SK-N-SH treated with all-trans-retinoic acid at 6 μM for 48 hours (cell line): ENCODE measurements at regions not wholly inside any gene's neighbourhood (a gene's known extent, or its start where the extent isn't known, plus 50 kb on each side); places are given as distances from the start of the nearest gene placed in this dataset.
"Not testable (repeated sequence)": the region's sequence is repeated elsewhere in the genome, so short reads cannot be mapped to it uniquely, and the experiment has no call there.

Source experiments
- ATAC-seq: fragments of 200-7000 bp; cut with Tn5 transposase; 3 replicates; pipeline ENCODE4 v1.9.1; 2020; ENCODE audit warnings: mild to moderate bottlenecking, moderate library complexity
- ARNTL ChIP-seq: fragments of 450-650 bp; formaldehyde crosslinking; IDR thresholded peaks from 2 replicates; pipeline ENCODE4 v1.5.0; 2020; ENCODE audit warnings: low read depth, mild to moderate bottlenecking, moderate library complexity, borderline replicate concordance
- BACH2 ChIP-seq: fragments of 250-450 bp; sonication (Bioruptor Pico); IDR thresholded peaks from 2 replicates; pipeline ENCODE4 v1.9.0; 2021; ENCODE audit warnings: mild to moderate bottlenecking, borderline replicate concordance
- CSDC2 ChIP-seq: fragments of 250-450 bp; sonication (Bioruptor Pico); IDR thresholded peaks from 2 replicates; pipeline ENCODE4 v1.5.0; 2020; ENCODE audit warnings: mild to moderate bottlenecking, moderate library complexity
- ESRRG ChIP-seq: fragments of 250-450 bp; sonication (Bioruptor Pico); IDR thresholded peaks from 2 replicates; pipeline ENCODE4 v1.6.1; 2021; ENCODE audit warnings: mild to moderate bottlenecking
- ISL1 ChIP-seq: fragments of 250-450 bp; sonication (Bioruptor Pico); IDR thresholded peaks from 2 replicates; pipeline ENCODE4 v2.1.2; 2022; ENCODE audit warnings: mild to moderate bottlenecking, moderate library complexity
- OSR1 ChIP-seq: fragments of 250-450 bp; sonication (Bioruptor Pico); IDR thresholded peaks from 2 replicates; pipeline ENCODE4 v1.8.0; 2022; ENCODE audit warnings: moderate library complexity, mild to moderate bottlenecking, inconsistent platforms
- PPARA ChIP-seq: fragments of 250-450 bp; sonication (Bioruptor Pico); IDR thresholded peaks from 2 replicates; pipeline ENCODE4 v1.5.0; 2020; ENCODE audit warnings: mild to moderate bottlenecking, borderline replicate concordance
- RARB ChIP-seq: fragments of 250-450 bp; sonication (Bioruptor Pico); IDR thresholded peaks from 2 replicates; pipeline ENCODE4 v1.8.0; 2021; ENCODE audit warnings: mild to moderate bottlenecking, moderate library complexity
- SNAI2 ChIP-seq: fragments of 250-450 bp; sonication (Bioruptor Pico); IDR thresholded peaks from 2 replicates; pipeline ENCODE4 v1.5.0; 2020; ENCODE audit warnings: mild to moderate bottlenecking, moderate library complexity
- TCF4 ChIP-seq: fragments of 250-450 bp; sonication (Bioruptor Pico); IDR thresholded peaks from 2 replicates; pipeline ENCODE4 v1.8.0; 2021; ENCODE audit warnings: mild to moderate bottlenecking, moderate library complexity, borderline replicate concordance
- TOX ChIP-seq: fragments of 250-450 bp; sonication (Bioruptor Pico); IDR thresholded peaks from 2 replicates; pipeline ENCODE4 v1.8.0; 2021; ENCODE audit warnings: mild to moderate bottlenecking, moderate library complexity, borderline replicate concordance
- ZC3H10 ChIP-seq: fragments of 250-450 bp; sonication (Bioruptor Pico); IDR thresholded peaks from 2 replicates; pipeline ENCODE4 v1.5.1; 2021; ENCODE audit warnings: mild to moderate bottlenecking, moderate library complexity
- ZFP3 ChIP-seq: fragments of 250-450 bp; sonication (Bioruptor Pico); IDR thresholded peaks from 2 replicates; pipeline ENCODE4 v1.5.0; 2020; ENCODE audit warnings: mild to moderate bottlenecking, moderate library complexity
- ZFP30 ChIP-seq: fragments of 450-650 bp; formaldehyde crosslinking; IDR thresholded peaks from 2 replicates; pipeline ENCODE4 v1.5.0; 2022; ENCODE audit warnings: mild to moderate bottlenecking, moderate library complexity
- ZNF565 ChIP-seq: fragments of 450-650 bp; formaldehyde crosslinking; conservative IDR thresholded peaks from 2 replicates; pipeline ENCODE4 v1.5.0; 2020; ENCODE audit warnings: low read depth, mild to moderate bottlenecking, moderate library complexity
- ZNF8 ChIP-seq: fragments of 450-650 bp; formaldehyde crosslinking; IDR thresholded peaks from 2 replicates; pipeline ENCODE4 v1.5.0; 2020; ENCODE audit warnings: mild to moderate bottlenecking, moderate library complexity
- TF ChIP-seq, protein P1 (sequence below): fragments of 250-450 bp; sonication (Bioruptor Pico); IDR thresholded peaks from 2 replicates; pipeline ENCODE4 v1.8.0; 2020; ENCODE audit warnings: mild to moderate bottlenecking, moderate library complexity, borderline replicate concordance
- TF ChIP-seq, protein P2 (sequence below): fragments of 250-450 bp; sonication (Bioruptor Pico); IDR thresholded peaks from 2 replicates; pipeline ENCODE4 v1.8.0; 2021; ENCODE audit warnings: low read depth, mild to moderate bottlenecking, moderate library complexity, borderline replicate concordance
- TF ChIP-seq, protein P3 (sequence below): fragments of 250-450 bp; sonication (Bioruptor Pico); IDR thresholded peaks from 2 replicates; pipeline ENCODE4 v1.5.1; 2020; ENCODE audit warnings: low read depth, mild to moderate bottlenecking, moderate library complexity
- TF ChIP-seq, protein P4 (sequence below): fragments of 250-450 bp; sonication (Bioruptor Pico); IDR thresholded peaks from 2 replicates; pipeline ENCODE4 v1.5.1; 2021; ENCODE audit warnings: mild to moderate bottlenecking, moderate library complexity

DNA sequence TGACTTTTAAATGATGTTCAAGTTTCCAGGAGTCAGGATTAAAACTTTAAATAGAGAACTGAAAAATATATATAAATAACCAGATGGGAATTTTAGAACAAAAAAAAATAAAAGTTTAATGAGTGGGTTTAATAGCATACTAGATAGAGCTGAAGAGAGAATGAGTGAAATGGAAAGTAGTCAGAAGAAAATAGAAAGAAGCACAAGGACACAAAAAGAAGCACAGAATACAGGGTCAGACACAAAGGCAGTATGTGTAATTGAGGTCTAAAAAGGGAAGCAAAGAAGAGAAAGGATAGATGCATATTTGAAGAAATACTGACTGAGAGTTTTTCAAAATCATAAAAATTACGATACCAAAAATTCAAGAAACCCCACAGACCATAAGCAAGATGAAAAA, 159.8 kb upstream of the FERMT1 start:
- TF ChIP-seq ZFP30 (CRISPR knock-in tag) = peak; percentile 89
- TF ChIP-seq, protein P1, sequence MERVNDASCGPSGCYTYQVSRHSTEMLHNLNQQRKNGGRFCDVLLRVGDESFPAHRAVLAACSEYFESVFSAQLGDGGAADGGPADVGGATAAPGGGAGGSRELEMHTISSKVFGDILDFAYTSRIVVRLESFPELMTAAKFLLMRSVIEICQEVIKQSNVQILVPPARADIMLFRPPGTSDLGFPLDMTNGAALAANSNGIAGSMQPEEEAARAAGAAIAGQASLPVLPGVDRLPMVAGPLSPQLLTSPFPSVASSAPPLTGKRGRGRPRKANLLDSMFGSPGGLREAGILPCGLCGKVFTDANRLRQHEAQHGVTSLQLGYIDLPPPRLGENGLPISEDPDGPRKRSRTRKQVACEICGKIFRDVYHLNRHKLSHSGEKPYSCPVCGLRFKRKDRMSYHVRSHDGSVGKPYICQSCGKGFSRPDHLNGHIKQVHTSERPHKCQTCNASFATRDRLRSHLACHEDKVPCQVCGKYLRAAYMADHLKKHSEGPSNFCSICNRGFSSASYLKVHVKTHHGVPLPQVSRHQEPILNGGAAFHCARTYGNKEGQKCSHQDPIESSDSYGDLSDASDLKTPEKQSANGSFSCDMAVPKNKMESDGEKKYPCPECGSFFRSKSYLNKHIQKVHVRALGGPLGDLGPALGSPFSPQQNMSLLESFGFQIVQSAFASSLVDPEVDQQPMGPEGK (CRISPR knock-in tag) = no peak
- ATAC-seq = no peak

DNA sequence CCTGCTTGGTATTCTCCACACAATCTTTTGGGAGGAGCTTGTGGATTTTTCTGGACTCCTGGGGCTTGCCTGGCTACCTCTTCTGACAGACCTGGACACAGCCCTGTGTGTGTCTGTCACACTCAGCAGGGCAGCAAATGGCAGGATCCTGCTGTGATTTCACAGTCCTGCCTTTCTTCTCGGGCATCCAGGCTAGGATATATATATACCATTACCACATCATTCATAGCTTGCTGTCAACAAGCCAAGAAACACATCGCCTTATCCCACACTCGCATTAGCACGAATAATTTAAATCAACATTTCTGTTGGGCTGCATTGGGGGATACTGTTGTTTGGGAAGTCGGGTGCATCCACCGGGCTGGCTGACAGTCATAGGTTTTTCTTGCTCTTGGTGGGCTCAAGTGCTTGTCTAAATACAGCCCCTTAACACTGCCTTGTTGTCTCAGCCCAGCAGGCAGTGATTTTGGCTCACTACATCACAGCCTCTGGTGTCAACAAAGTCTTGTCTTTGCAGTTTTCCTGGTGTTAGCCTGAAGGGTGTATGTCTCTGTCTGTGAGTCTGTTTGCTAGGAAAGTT, 154.9 kb upstream of the FERMT1 start:
- no peak for ATAC-seq

DNA sequence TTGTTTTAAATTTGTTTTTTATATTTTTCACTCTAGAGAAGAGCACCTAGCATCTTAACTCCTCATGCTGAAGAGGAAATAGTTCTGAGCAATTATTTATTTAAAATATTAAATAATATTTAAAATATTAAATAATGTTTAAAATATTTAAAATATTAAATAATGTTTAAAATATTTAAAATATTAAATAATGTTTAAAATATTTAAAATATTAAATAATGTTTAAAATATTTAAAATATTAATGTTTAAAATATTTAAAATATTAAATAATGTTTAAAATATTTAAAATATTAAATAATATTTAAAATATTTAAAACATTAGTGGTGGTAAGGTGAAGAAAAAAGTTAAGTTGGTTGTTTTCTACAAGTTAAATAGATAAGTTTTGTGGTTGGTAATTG, 147.6 kb upstream of the FERMT1 start:
- ATAC-seq = not testable (repeated sequence)

More for the DNA sequence above, 154.9 kb upstream of the FERMT1 start:
- TF ChIP-seq ISL1 (no peak), SNAI2 (no peak), BACH2 (CRISPR knock-in tag) (no peak), ZC3H10 (no peak), ZNF565 (CRISPR knock-in tag) (no peak), PPARA (no peak), RARB (CRISPR knock-in tag) (no peak), CSDC2 (CRISPR knock-in tag) (no peak), ZFP3 (CRISPR knock-in tag) (no peak), TCF4 (CRISPR knock-in tag) (no peak), OSR1 (no peak), ZNF8 (CRISPR knock-in tag) (no peak), TOX (no peak)
- TF ChIP-seq, protein P2, sequence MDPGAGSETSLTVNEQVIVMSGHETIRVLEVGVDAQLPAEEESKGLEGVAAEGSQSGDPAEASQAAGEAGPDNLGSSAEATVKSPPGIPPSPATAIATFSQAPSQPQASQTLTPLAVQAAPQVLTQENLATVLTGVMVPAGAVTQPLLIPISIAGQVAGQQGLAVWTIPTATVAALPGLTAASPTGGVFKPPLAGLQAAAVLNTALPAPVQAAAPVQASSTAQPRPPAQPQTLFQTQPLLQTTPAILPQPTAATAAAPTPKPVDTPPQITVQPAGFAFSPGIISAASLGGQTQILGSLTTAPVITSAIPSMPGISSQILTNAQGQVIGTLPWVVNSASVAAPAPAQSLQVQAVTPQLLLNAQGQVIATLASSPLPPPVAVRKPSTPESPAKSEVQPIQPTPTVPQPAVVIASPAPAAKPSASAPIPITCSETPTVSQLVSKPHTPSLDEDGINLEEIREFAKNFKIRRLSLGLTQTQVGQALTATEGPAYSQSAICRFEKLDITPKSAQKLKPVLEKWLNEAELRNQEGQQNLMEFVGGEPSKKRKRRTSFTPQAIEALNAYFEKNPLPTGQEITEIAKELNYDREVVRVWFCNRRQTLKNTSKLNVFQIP = no peak
- TF ChIP-seq, protein P3, sequence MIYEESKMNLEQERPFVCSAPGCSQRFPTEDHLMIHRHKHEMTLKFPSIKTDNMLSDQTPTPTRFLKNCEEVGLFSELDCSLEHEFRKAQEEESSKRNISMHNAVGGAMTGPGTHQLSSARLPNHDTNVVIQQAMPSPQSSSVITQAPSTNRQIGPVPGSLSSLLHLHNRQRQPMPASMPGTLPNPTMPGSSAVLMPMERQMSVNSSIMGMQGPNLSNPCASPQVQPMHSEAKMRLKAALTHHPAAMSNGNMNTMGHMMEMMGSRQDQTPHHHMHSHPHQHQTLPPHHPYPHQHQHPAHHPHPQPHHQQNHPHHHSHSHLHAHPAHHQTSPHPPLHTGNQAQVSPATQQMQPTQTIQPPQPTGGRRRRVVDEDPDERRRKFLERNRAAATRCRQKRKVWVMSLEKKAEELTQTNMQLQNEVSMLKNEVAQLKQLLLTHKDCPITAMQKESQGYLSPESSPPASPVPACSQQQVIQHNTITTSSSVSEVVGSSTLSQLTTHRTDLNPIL = no peak
- TF ChIP-seq, protein P4, sequence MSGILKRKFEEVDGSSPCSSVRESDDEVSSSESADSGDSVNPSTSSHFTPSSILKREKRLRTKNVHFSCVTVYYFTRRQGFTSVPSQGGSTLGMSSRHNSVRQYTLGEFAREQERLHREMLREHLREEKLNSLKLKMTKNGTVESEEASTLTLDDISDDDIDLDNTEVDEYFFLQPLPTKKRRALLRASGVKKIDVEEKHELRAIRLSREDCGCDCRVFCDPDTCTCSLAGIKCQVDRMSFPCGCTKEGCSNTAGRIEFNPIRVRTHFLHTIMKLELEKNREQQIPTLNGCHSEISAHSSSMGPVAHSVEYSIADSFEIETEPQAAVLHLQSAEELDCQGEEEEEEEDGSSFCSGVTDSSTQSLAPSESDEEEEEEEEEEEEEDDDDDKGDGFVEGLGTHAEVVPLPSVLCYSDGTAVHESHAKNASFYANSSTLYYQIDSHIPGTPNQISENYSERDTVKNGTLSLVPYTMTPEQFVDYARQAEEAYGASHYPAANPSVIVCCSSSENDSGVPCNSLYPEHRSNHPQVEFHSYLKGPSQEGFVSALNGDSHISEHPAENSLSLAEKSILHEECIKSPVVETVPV (CRISPR knock-in tag) = no peak
- TF ChIP-seq, protein P1 (CRISPR knock-in tag) = no peak

DNA sequence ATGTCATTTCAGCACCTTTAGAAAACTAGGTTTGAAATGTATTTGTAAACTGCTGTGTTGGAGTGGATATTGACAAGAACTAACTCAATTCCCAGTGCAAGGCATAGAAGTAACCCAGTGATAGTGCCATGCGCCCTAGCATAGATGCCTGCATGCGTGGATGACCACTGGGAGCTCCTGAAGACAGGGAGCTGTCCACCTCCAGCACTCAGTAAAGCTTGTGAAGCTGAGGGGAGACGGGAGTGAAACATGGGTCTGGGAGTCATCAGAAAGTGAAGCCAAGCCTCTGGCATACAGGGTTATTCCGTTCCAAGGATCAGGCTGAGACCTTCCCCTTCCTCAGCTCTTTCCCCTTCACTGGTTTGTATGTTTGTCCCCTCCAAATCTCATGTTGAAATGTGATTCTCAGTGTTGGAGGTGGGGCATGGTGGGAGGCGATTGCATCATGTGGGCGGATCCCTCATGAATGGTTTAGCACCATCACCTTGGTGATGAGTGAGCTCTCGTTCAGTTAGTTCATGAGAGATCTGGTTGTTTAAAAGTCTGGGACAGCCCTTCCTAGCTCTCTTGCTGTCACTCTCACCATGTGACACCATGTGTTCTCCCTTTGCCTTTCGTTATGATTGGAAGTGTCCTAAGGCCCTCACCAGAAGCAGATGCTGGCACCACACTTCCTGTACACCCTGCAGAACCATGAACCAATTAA, 146.5 kb upstream of the FERMT1 start:
- ATAC-seq = no peak
- TF ChIP-seq CSDC2 (CRISPR knock-in tag) = no peak
- no peak for TF ChIP-seq TCF4 (CRISPR knock-in tag)
- TF ChIP-seq ZNF565 (CRISPR knock-in tag) = no peak
- TF ChIP-seq ZFP3 (CRISPR knock-in tag) = no peak
- TF ChIP-seq ARNTL (CRISPR knock-in tag) = no peak
- no peak for TF ChIP-seq BACH2 (CRISPR knock-in tag)
- TF ChIP-seq ESRRG = no peak
- no peak for TF ChIP-seq ZC3H10
- TF ChIP-seq, protein P2 = no peak
- TF ChIP-seq, protein P1 (CRISPR knock-in tag) = no peak
- TF ChIP-seq ZFP30 (CRISPR knock-in tag) = no peak
- TF ChIP-seq TOX = no peak
- no peak for TF ChIP-seq RARB (CRISPR knock-in tag)
